ENCODE measurements at regions not wholly inside any gene's neighbourhood (a gene's known extent, or its start where the extent isn't known, plus 50 kb on each side); places are given as distances from the start of the nearest gene placed in this dataset.

GRCh38 chr3:194836661-194837060, 151.0 kb downstream of the FAM43A start:
- Histone ChIP-seq H3K9me3 (no peaks in the 10 kb centered on the region), H3K36me3 (no peaks in the 10 kb centered on the region), H3K4me1 (replicated peaks) (no peaks in the 10 kb centered on the region), H3K4me3 (no peak overlapping the region), H3K27me3 (replicated peaks; ENCODE audit: insufficient read depth) (no peaks in the 10 kb centered on the region), H3K27ac (no peak overlapping the region)
- 94% methylated on average over 1 of the region's 1 CpG for WGBS
- intact Hi-C loops (cut with DNase I), result no loop called here
- TF ChIP-seq POLR2A (IDR thresholded peaks at IDR 0.05), result no peak
- TF ChIP-seq CTCF (IDR thresholded peaks at IDR 0.05), result no peak
- TF ChIP-seq POLR2AphosphoS5 (IDR thresholded peaks at IDR 0.05), result no peak
- no peak for DNase-seq (ENCODE audit: low spot score)

GRCh38 chr3:194837457-194838127, 151.9 kb downstream of the FAM43A start:
- Histone ChIP-seq H3K9me3 (no peaks in the 10 kb centered on the region), H3K36me3 (no peaks in the 10 kb centered on the region), H3K27ac (no peak overlapping the region), H3K27me3 (replicated peaks; ENCODE audit: insufficient read depth) (no peaks in the 10 kb centered on the region), H3K4me3 (no peak overlapping the region), H3K4me1 (replicated peaks) (no peaks in the 10 kb centered on the region)
- intact Hi-C loops (cut with DNase I), result no loop called here
- 82% methylated on average over 9 of the region's 9 CpGs for WGBS
- TF ChIP-seq POLR2A (IDR thresholded peaks at IDR 0.05) (no peak), POLR2AphosphoS5 (IDR thresholded peaks at IDR 0.05) (no peak), CTCF (IDR thresholded peaks at IDR 0.05) (no peak)
- no peak for DNase-seq (ENCODE audit: low spot score)

GRCh38 chr3:194838236-194838635, 152.6 kb downstream of the FAM43A start:
- Histone ChIP-seq H3K27ac (no peak overlapping the region), H3K4me1 (replicated peaks) (no peaks in the 10 kb centered on the region), H3K9me3 (no peaks in the 10 kb centered on the region), H3K4me3 (no peak overlapping the region), H3K27me3 (replicated peaks; ENCODE audit: insufficient read depth) (no peaks in the 10 kb centered on the region), H3K36me3 (no peaks in the 10 kb centered on the region)
- 88% methylated on average over 9 of the region's 9 CpGs for WGBS
- no peak for TF ChIP-seq CTCF (IDR thresholded peaks at IDR 0.05)
- TF ChIP-seq POLR2A (IDR thresholded peaks at IDR 0.05), result no peak
- TF ChIP-seq POLR2AphosphoS5 (IDR thresholded peaks at IDR 0.05), result no peak
- no peak for DNase-seq (ENCODE audit: low spot score)
- intact Hi-C loops (cut with DNase I), result no loop called here

- TF ChIP-seq CTCF (IDR thresholded peaks at IDR 0.05) (no peak), POLR2A (IDR thresholded peaks at IDR 0.05) (no peak)
- Histone ChIP-seq H3K27ac (no peak overlapping the region), H3K36me3 (no peaks in the 10 kb centered on the region), H3K4me1 (replicated peaks) (no peaks in the 10 kb centered on the region), H3K27me3 (replicated peaks; ENCODE audit: insufficient read depth) (no peaks in the 10 kb centered on the region), H3K9me3 (no peaks in the 10 kb centered on the region), H3K4me3 (no peak overlapping the region)
- WGBS, result 74% methylated on average over 21 of the region's 21 CpGs
- intact Hi-C loops (cut with DNase I), result no loop called here
- no peak for DNase-seq (ENCODE audit: low spot score)
Measured at GRCh38 chr3:194840661-194841514, 155.2 kb downstream of the FAM43A start.

GRCh38 chr3:194841515-194841841, 155.8 kb downstream of the FAM43A start:
- intact Hi-C loops (cut with DNase I), result no loop called here
- no peak overlapping the region for H3K4me3 ChIP-seq
- no peaks in the 10 kb centered on the region for H3K36me3 ChIP-seq
- TF ChIP-seq POLR2A (IDR thresholded peaks at IDR 0.05) (no peak), CTCF (IDR thresholded peaks at IDR 0.05) (no peak), POLR2AphosphoS5 (IDR thresholded peaks at IDR 0.05) (no peak)
- no peaks in the 10 kb centered on the region for H3K4me1 ChIP-seq (replicated peaks)
- DNase-seq (ENCODE audit: low spot score), result no peak
- no peaks in the 10 kb centered on the region for H3K9me3 ChIP-seq
- no peaks in the 10 kb centered on the region for H3K27me3 ChIP-seq (replicated peaks; ENCODE audit: insufficient read depth)
- H3K27ac ChIP-seq, result no peak overlapping the region
- WGBS, result 72% methylated on average over 2 of the region's 2 CpGs

Data from prostate gland (tissue), 2 donors.